ENCODE measurements at regions not wholly inside any gene's neighbourhood (a gene's known extent, or its start where the extent isn't known, plus 50 kb on each side); places are given as distances from the start of the nearest gene placed in this dataset.
"Not testable (repeated sequence)": the region's sequence is repeated elsewhere in the genome, so short reads cannot be mapped to it uniquely, and the experiment has no call there.

DNA sequence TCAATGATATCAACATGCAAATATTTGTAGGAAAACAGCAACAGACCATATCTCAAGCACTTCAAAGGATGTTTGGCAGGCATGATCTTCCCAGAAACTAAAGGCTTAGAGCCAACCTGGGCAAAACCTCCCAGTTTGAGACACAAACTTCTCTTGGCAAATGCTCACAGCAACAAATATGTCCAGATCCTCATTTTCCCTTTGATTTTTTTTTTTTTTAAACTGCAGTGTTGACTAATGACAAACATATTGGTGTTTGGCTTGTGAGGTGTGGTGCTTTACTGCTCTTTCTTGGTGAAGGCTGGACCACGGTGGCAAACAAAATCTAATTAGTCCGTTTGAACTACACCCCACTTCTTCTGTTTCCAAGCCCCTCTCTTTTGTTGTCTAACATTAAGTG is 87.2 kb downstream of the EBLN2 start:
- H3K9me3 ChIP-seq, result no peaks in the 10 kb centered on the region
- H3K36me3 ChIP-seq (ENCODE audit: control insufficient read depth in 2 of 2, extremely low read depth in 1 of 2, insufficient read depth in 1 of 2, low read length in 1 of 2), result no peaks in the 10 kb centered on the region

DNA sequence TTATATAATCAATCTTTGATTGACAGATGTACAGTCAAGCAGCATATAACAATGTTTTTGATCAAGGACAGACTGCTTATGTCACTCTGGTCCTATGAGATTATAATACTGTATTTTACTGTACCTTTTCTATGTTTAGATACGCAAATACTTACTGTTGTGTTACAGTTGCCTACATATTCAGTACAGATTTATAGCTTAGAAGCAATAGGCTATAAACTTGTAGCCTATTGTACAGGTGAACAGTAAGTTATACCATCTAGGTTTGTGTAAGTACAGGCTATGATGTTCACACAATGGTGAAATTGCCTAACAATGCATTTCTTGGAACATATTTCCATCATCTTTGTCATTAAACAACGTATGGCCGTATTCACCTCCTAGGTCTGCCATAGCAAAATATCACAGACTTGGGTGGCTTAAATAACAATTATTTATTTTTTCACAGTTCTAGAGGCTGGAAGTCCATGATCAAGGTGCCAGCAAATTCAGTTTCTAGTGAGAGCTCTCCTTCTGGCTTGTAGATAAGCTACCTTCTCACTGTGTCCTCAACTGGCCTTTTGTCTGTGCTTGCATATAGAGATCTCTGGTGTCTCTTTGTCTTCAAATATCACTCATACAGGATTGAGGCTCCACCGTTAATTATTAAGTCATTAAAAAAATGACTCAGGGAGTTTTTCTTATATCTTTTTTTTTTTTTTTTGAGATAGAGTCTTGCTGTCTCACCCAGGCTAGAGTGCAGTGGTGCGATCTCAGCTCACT is 89.1 kb downstream of the EBLN2 start:
- no peak for DNase-seq
- ChIA-PET POLR2A (no interaction called here), CTCF (no interaction called here)

More for the DNA sequence above, 87.2 kb downstream of the EBLN2 start:
- ATAC-seq (replicated peaks in 1 of 4), result no peak
- Histone ChIP-seq H3K27ac (ENCODE audit: low read length) (no peak overlapping the region), H3K4me3 (ENCODE audit: control insufficient read depth in 1 of 2, extremely low read depth in 1 of 2, low read length in 1 of 2) (no peak overlapping the region), H3K4me1 (ENCODE audit: control insufficient read depth in 1 of 2, extremely low read depth in 1 of 2, insufficient read depth in 2 of 2, low read length in 2 of 2) (no peaks in the 10 kb centered on the region), H3K27me3 (replicated peaks in 1 of 2; ENCODE audit: control insufficient read depth in 2 of 2, extremely low read depth in 1 of 2, insufficient read depth in 2 of 2, low read length in 1 of 2) (no peaks in the 10 kb centered on the region)
- no peak for DNase-seq
- no CpG with 5 or more reads among the region's 2 CpGs for WGBS (ENCODE audit: insufficient coverage)
- H3K4me3 Mint-ChIP-seq, result no peak overlapping the region
- ChIA-PET POLR2A (no interaction called here), CTCF (no interaction called here)
- H3K27ac Mint-ChIP-seq, result no peak overlapping the region
- H3K36me3 Mint-ChIP-seq, result no peaks in the 10 kb centered on the region
- no peaks in the 10 kb centered on the region for H3K9me3 Mint-ChIP-seq
- H3K4me1 Mint-ChIP-seq, result no peaks in the 10 kb centered on the region
- H3K27me3 Mint-ChIP-seq, result peaks cover 15 to 19% of the 10 kb centered on the region in 2 donors

GRCh38 chr3:73152571-73152970 is 91.1 kb downstream of the EBLN2 start:
- CTCF ChIA-PET, result interaction anchor here in 1 of 2 donors (0.7 kb wide), 1 partner anchor 15 kb away, joined by 3 read pairs; no protein-coding TSS in a partner anchor
- not testable (repeated sequence) for H3K4me1 Mint-ChIP-seq
- 92% methylated on average over 22 of the region's 22 CpGs for WGBS (ENCODE audit: insufficient coverage)

More for the DNA sequence above, 89.1 kb downstream of the EBLN2 start:
- Histone ChIP-seq H3K36me3 (ENCODE audit: control insufficient read depth in 2 of 2, extremely low read depth in 1 of 2, insufficient read depth in 1 of 2, low read length in 1 of 2) (no peaks in the 10 kb centered on the region), H3K27ac (ENCODE audit: low read length) (no peak overlapping the region), H3K9me3 (no peaks in the 10 kb centered on the region), H3K4me3 (ENCODE audit: control insufficient read depth in 1 of 2, extremely low read depth in 1 of 2, low read length in 1 of 2) (no peak overlapping the region), H3K4me1 (ENCODE audit: control insufficient read depth in 1 of 2, extremely low read depth in 1 of 2, insufficient read depth in 2 of 2, low read length in 2 of 2) (no peaks in the 10 kb centered on the region), H3K27me3 (replicated peaks in 1 of 2; ENCODE audit: control insufficient read depth in 2 of 2, extremely low read depth in 1 of 2, insufficient read depth in 2 of 2, low read length in 1 of 2) (no peaks in the 10 kb centered on the region)
- no peak overlapping the region for H3K27ac Mint-ChIP-seq
- no peaks in the 10 kb centered on the region for H3K36me3 Mint-ChIP-seq
- no peak for ATAC-seq (replicated peaks in 1 of 4)
- peaks cover 20 to 32% of the 10 kb centered on the region in 2 donors for H3K27me3 Mint-ChIP-seq
- no peaks in the 10 kb centered on the region for H3K9me3 Mint-ChIP-seq
- 100% methylated on average over 1 of the region's 5 CpGs for WGBS (ENCODE audit: insufficient coverage)
- no peak overlapping the region for H3K4me3 Mint-ChIP-seq
- no peaks in the 10 kb centered on the region for H3K4me1 Mint-ChIP-seq

DNA sequence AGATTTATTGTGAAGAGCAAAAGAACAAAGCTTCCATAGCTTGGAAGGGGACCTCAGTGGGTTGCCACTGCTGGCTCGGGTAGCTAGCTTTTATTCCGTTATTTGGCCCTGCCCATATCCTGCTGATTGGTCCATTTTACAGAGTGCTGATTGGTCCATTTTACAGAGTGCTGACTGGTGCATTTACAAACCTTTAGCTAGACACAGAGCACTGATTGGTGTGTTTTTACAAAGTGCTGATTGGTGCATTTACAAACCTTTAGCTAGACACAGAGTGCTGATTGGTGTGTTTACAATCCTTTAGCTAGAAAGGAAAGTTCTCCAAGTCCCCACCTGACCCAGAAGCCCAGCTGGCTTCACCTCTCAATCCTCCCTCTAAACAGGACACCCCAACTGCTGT is 91.6 kb downstream of the EBLN2 start:
- H3K4me3 ChIP-seq (ENCODE audit: control insufficient read depth in 1 of 2, extremely low read depth in 1 of 2, low read length in 1 of 2); H3K4me3 Mint-ChIP-seq; H3K4me1 Mint-ChIP-seq; H3K36me3 Mint-ChIP-seq; H3K4me1 ChIP-seq (ENCODE audit: control insufficient read depth in 1 of 2, extremely low read depth in 1 of 2, insufficient read depth in 2 of 2, low read length in 2 of 2); H3K27me3 ChIP-seq (replicated peaks in 1 of 2; ENCODE audit: control insufficient read depth in 2 of 2, extremely low read depth in 1 of 2, insufficient read depth in 2 of 2, low read length in 1 of 2); H3K27ac ChIP-seq (ENCODE audit: low read length); DNase-seq; POLR2A ChIA-PET; CTCF ChIA-PET; H3K9me3 ChIP-seq; H3K27ac Mint-ChIP-seq; H3K9me3 Mint-ChIP-seq; H3K36me3 ChIP-seq (ENCODE audit: control insufficient read depth in 2 of 2, extremely low read depth in 1 of 2, insufficient read depth in 1 of 2, low read length in 1 of 2); ATAC-seq (replicated peaks in 1 of 4): not testable (repeated sequence)
- WGBS (ENCODE audit: insufficient coverage), result 88% methylated on average over 2 of the region's 2 CpGs
- H3K27me3 Mint-ChIP-seq, result peaks cover 26 to 37% of the 10 kb centered on the region in 2 donors

More at GRCh38 chr3:73152571-73152970, 91.1 kb downstream of the EBLN2 start:
- H3K9me3 Mint-ChIP-seq; H3K4me3 ChIP-seq (ENCODE audit: control insufficient read depth in 1 of 2, extremely low read depth in 1 of 2, low read length in 1 of 2); H3K4me3 Mint-ChIP-seq; H3K27ac Mint-ChIP-seq; ATAC-seq (replicated peaks in 1 of 4); H3K27ac ChIP-seq (ENCODE audit: low read length); H3K4me1 ChIP-seq (ENCODE audit: control insufficient read depth in 1 of 2, extremely low read depth in 1 of 2, insufficient read depth in 2 of 2, low read length in 2 of 2); H3K36me3 ChIP-seq (ENCODE audit: control insufficient read depth in 2 of 2, extremely low read depth in 1 of 2, insufficient read depth in 1 of 2, low read length in 1 of 2); H3K27me3 ChIP-seq (replicated peaks in 1 of 2; ENCODE audit: control insufficient read depth in 2 of 2, extremely low read depth in 1 of 2, insufficient read depth in 2 of 2, low read length in 1 of 2); H3K9me3 ChIP-seq; H3K36me3 Mint-ChIP-seq: not testable (repeated sequence)
- H3K27me3 Mint-ChIP-seq, result peaks cover 26 to 41% of the 10 kb centered on the region in 2 donors
- POLR2A ChIA-PET, result interaction anchor here in 1 of 2 donors (0.7 kb wide), 1 partner anchor 819 kb away, joined by 4 read pairs; no protein-coding TSS in a partner anchor
- peak in 1 of 35 experiments; percentile 1 for DNase-seq

DNA sequence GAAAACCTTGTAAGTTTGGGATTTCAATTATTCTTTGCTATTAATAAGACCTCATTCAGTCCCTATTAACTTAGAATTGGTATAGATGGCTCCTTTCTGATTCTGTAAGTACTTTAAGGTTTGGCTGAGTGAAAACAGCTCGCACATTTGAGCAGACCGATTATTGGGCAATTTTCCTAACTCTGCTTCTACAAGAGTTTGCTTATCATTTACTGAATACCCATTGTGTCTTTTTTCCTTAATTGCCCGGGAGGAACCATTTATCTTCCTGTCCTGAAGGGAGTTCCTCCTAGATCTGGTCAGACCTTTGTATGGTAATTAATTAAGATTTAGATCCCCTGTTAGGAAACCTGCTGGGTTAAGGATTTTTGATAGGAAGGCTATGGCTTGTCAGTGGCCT is 92.8 kb downstream of the EBLN2 start:
- H3K36me3 Mint-ChIP-seq; DNase-seq; H3K4me3 Mint-ChIP-seq; H3K27ac ChIP-seq (ENCODE audit: low read length); CTCF ChIA-PET; H3K27ac Mint-ChIP-seq; H3K36me3 ChIP-seq (ENCODE audit: control insufficient read depth in 2 of 2, extremely low read depth in 1 of 2, insufficient read depth in 1 of 2, low read length in 1 of 2); H3K4me1 Mint-ChIP-seq; ATAC-seq (replicated peaks in 1 of 4); H3K9me3 Mint-ChIP-seq; H3K27me3 ChIP-seq (replicated peaks in 1 of 2; ENCODE audit: control insufficient read depth in 2 of 2, extremely low read depth in 1 of 2, insufficient read depth in 2 of 2, low read length in 1 of 2); H3K9me3 ChIP-seq; POLR2A ChIA-PET; H3K4me3 ChIP-seq (ENCODE audit: control insufficient read depth in 1 of 2, extremely low read depth in 1 of 2, low read length in 1 of 2); H3K4me1 ChIP-seq (ENCODE audit: control insufficient read depth in 1 of 2, extremely low read depth in 1 of 2, insufficient read depth in 2 of 2, low read length in 2 of 2): not testable (repeated sequence)
- H3K27me3 Mint-ChIP-seq, result peaks cover 25 to 36% of the 10 kb centered on the region in 2 donors
- no CpG with 5 or more reads among the region's 3 CpGs for WGBS (ENCODE audit: insufficient coverage)

- H3K27ac ChIP-seq (ENCODE audit: low read length); CTCF ChIA-PET; H3K27me3 ChIP-seq (replicated peaks in 1 of 2; ENCODE audit: control insufficient read depth in 2 of 2, extremely low read depth in 1 of 2, insufficient read depth in 2 of 2, low read length in 1 of 2); H3K27ac Mint-ChIP-seq; H3K4me3 Mint-ChIP-seq; H3K36me3 ChIP-seq (ENCODE audit: control insufficient read depth in 2 of 2, extremely low read depth in 1 of 2, insufficient read depth in 1 of 2, low read length in 1 of 2); POLR2A ChIA-PET; ATAC-seq (replicated peaks in 1 of 4); H3K4me3 ChIP-seq (ENCODE audit: control insufficient read depth in 1 of 2, extremely low read depth in 1 of 2, low read length in 1 of 2); H3K9me3 ChIP-seq; H3K4me1 ChIP-seq (ENCODE audit: control insufficient read depth in 1 of 2, extremely low read depth in 1 of 2, insufficient read depth in 2 of 2, low read length in 2 of 2); H3K36me3 Mint-ChIP-seq; H3K9me3 Mint-ChIP-seq; DNase-seq; H3K4me1 Mint-ChIP-seq: not testable (repeated sequence)
- no CpG with 5 or more reads among the region's 3 CpGs for WGBS (ENCODE audit: insufficient coverage)
- peaks cover 21 to 32% of the 10 kb centered on the region in 2 donors for H3K27me3 Mint-ChIP-seq
Measured at GRCh38 chr3:73155441-73155840, 94.0 kb downstream of the EBLN2 start.

Data from T-cell (primary cell).